OCI-LY7 (cell line): ENCODE measurements at regions not wholly inside any gene's neighbourhood (a gene's known extent, or its start where the extent isn't known, plus 50 kb on each side); places are given as distances from the start of the nearest gene placed in this dataset.

Experiments
- EZH2phosphoT487 ChIP-seq: fragments of 200-600 bp; sonication (generic); IDR thresholded peaks from 2 replicates; pipeline ENCODE4 v1.6.1; 2018; ENCODE audit warnings: low read depth, borderline replicate concordance, mild to moderate bottlenecking, mixed run types, antibody characterized with exemption, low read length, moderate library complexity, mixed read lengths
- TF ChIP-seq, protein P1 (sequence below): fragments of 200-600 bp; sonication (generic); conservative IDR thresholded peaks from 2 replicates; pipeline ENCODE4 v1.5.1; 2014; ENCODE audit warnings: mild to moderate bottlenecking, antibody characterized with exemption, low read length, moderate library complexity, mixed read lengths

- TF ChIP-seq, protein P1, sequence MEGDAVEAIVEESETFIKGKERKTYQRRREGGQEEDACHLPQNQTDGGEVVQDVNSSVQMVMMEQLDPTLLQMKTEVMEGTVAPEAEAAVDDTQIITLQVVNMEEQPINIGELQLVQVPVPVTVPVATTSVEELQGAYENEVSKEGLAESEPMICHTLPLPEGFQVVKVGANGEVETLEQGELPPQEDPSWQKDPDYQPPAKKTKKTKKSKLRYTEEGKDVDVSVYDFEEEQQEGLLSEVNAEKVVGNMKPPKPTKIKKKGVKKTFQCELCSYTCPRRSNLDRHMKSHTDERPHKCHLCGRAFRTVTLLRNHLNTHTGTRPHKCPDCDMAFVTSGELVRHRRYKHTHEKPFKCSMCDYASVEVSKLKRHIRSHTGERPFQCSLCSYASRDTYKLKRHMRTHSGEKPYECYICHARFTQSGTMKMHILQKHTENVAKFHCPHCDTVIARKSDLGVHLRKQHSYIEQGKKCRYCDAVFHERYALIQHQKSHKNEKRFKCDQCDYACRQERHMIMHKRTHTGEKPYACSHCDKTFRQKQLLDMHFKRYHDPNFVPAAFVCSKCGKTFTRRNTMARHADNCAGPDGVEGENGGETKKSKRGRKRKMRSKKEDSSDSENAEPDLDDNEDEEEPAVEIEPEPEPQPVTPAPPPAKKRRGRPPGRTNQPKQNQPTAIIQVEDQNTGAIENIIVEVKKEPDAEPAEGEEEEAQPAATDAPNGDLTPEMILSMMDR, result no peak
- TF ChIP-seq EZH2phosphoT487, result no peak
These were observed 484.1 kb downstream of the FBXO15 start for GRCh38 chr18:73663581-73663980.
